WTC11 (cell line): ENCODE measurements at regions not wholly inside any gene's neighbourhood (a gene's known extent, or its start where the extent isn't known, plus 50 kb on each side); places are given as distances from the start of the nearest gene placed in this dataset.

Experiments used
- ATAC-seq: fragments of 200-7000 bp; cut with Tn5 transposase; 2 replicates; pipeline ENCODE4 v1.10.0; 2021; ENCODE audit warnings: mild to moderate bottlenecking, moderate library complexity
- CTCF ChIA-PET: fragments of 300-600 bp; sonication (Branson Sonifier 250); formaldehyde crosslinking; loops from one replicate; lab custom pipeline; 2021; ENCODE audit warnings: antibody characterized with exemption; lab: Charles Lee
- POLR2A ChIA-PET: fragments of 350-600 bp; sonication (Branson Sonifier 250); formaldehyde crosslinking; loops from one replicate; lab custom pipeline; 2021; ENCODE audit warnings: antibody characterized with exemption; lab: Charles Lee
- DNase-seq: peaks from one replicate; pipeline ENCODE4 v3.0.0; 2021; ENCODE audit warnings: low spot score
- H3K27ac Mint-ChIP-seq: 2 replicates; pipeline ENCODE4 v1.8.0; 2021; ENCODE audit warnings: mixed read lengths
- H3K27me3 Mint-ChIP-seq: 2 replicates; pipeline ENCODE4 v1.8.0; 2021; ENCODE audit warnings: low read depth, mild to moderate bottlenecking, moderate library complexity, mixed read lengths
- H3K36me3 Mint-ChIP-seq: 2 replicates; pipeline ENCODE4 v1.8.0; 2021; ENCODE audit warnings: mixed read lengths
- H3K4me1 Mint-ChIP-seq: 2 replicates; pipeline ENCODE4 v1.8.0; 2022; ENCODE audit warnings: mixed read lengths
- H3K4me3 Mint-ChIP-seq: 2 replicates; pipeline ENCODE4 v1.8.0; 2021; ENCODE audit warnings: mild to moderate bottlenecking, moderate library complexity, mixed read lengths
- H3K9me3 Mint-ChIP-seq: 2 replicates; pipeline ENCODE4 v1.8.0; 2021; ENCODE audit warnings: mixed read lengths
- CREB1 ChIP-seq: sonication (generic); formaldehyde crosslinking; IDR thresholded peaks from 2 replicates; pipeline ENCODE4 v1.8.0; 2023; ENCODE audit warnings: mild to moderate bottlenecking, missing genetic modification reagents
- GRHL2 ChIP-seq: fragments of 250-450 bp; sonication (Bioruptor Pico); IDR thresholded peaks from 2 replicates; pipeline ENCODE4 v1.8.0; 2022; ENCODE audit warnings: mild to moderate bottlenecking, moderate library complexity; ENCODE audit not compliant: insufficient replicate concordance, severe bottlenecking
- HMGA2 ChIP-seq: fragments of 250-450 bp; sonication (Bioruptor Pico); IDR thresholded peaks from 2 replicates; pipeline ENCODE4 v1.4.0; 2021; ENCODE audit warnings: mild to moderate bottlenecking, moderate library complexity
- KAT7 ChIP-seq: sonication (generic); formaldehyde crosslinking; IDR thresholded peaks from 2 replicates; pipeline ENCODE4 v1.8.1; 2023; ENCODE audit warnings: missing genetic modification reagents, mild to moderate bottlenecking, borderline replicate concordance
- NR3C1 ChIP-seq: sonication (generic); formaldehyde crosslinking; conservative IDR thresholded peaks from 2 replicates; pipeline ENCODE4 v1.8.1; 2023; ENCODE audit warnings: low read depth, mild to moderate bottlenecking, missing genetic modification reagents
- OVOL2 ChIP-seq: fragments of 250-450 bp; sonication (Bioruptor Pico); IDR thresholded peaks from 2 replicates; pipeline ENCODE4 v1.9.0; 2021; ENCODE audit warnings: mild to moderate bottlenecking, borderline replicate concordance
- RORB ChIP-seq: fragments of 250-450 bp; sonication (Bioruptor Pico); IDR thresholded peaks from 2 replicates; pipeline ENCODE4 v1.9.0; 2021; ENCODE audit warnings: mild to moderate bottlenecking
- TEAD4 ChIP-seq: sonication (generic); formaldehyde crosslinking; IDR thresholded peaks from 2 replicates; pipeline ENCODE4 v1.8.0; 2022; ENCODE audit warnings: mild to moderate bottlenecking, missing genetic modification reagents
- ZNF138 ChIP-seq: sonication (generic); formaldehyde crosslinking; conservative IDR thresholded peaks from 2 replicates; pipeline ENCODE4 v1.8.1; 2022; ENCODE audit warnings: mild to moderate bottlenecking, moderate library complexity, missing genetic modification reagents
- ZNF219 ChIP-seq: sonication (generic); formaldehyde crosslinking; IDR thresholded peaks from 2 replicates; pipeline ENCODE4 v1.8.0; 2023; ENCODE audit warnings: missing genetic modification reagents, mild to moderate bottlenecking, borderline replicate concordance
- ZNF416 ChIP-seq: fragments of 250-450 bp; sonication (Bioruptor Pico); IDR thresholded peaks from 2 replicates; pipeline ENCODE4 v1.9.0; 2021; ENCODE audit warnings: mild to moderate bottlenecking, inconsistent platforms
- ZNF423 ChIP-seq: fragments of 250-450 bp; sonication (Bioruptor Pico); IDR thresholded peaks from 2 replicates; pipeline ENCODE4 v2.1.2; 2022; ENCODE audit warnings: mild to moderate bottlenecking, moderate library complexity
- TF ChIP-seq, protein P1 (sequence below): fragments of 250-450 bp; sonication (Bioruptor Pico); IDR thresholded peaks from 2 replicates; pipeline ENCODE4 v1.9.0; 2021; ENCODE audit warnings: mild to moderate bottlenecking
- TF ChIP-seq, protein P2 (sequence below): fragments of 250-450 bp; sonication (Bioruptor Pico); IDR thresholded peaks from 2 replicates; pipeline ENCODE4 v1.9.0; 2021; ENCODE audit warnings: mild to moderate bottlenecking
- TF ChIP-seq, protein P3 (sequence below): sonication (generic); formaldehyde crosslinking; IDR thresholded peaks from 2 replicates; pipeline ENCODE4 v1.8.0; 2022; ENCODE audit warnings: mild to moderate bottlenecking, missing genetic modification reagents
- TF ChIP-seq, protein P4 (sequence below): sonication (generic); formaldehyde crosslinking; IDR thresholded peaks from 2 replicates; pipeline ENCODE4 v1.8.1; 2023; ENCODE audit warnings: mild to moderate bottlenecking, missing genetic modification reagents, borderline replicate concordance
- TF ChIP-seq, protein P5 (sequence below): sonication (generic); formaldehyde crosslinking; IDR thresholded peaks from 2 replicates; pipeline ENCODE4 v1.8.0; 2022; ENCODE audit warnings: mild to moderate bottlenecking, missing genetic modification reagents
- TF ChIP-seq, protein P6 (sequence below): fragments of 250-450 bp; sonication (Bioruptor Pico); conservative IDR thresholded peaks from 2 replicates; pipeline ENCODE4 v1.9.0; 2021; ENCODE audit warnings: mild to moderate bottlenecking
- TF ChIP-seq, protein P7 (sequence below): sonication (generic); formaldehyde crosslinking; IDR thresholded peaks from 2 replicates; pipeline ENCODE4 v1.8.0; 2022; ENCODE audit warnings: missing genetic modification reagents

DNA sequence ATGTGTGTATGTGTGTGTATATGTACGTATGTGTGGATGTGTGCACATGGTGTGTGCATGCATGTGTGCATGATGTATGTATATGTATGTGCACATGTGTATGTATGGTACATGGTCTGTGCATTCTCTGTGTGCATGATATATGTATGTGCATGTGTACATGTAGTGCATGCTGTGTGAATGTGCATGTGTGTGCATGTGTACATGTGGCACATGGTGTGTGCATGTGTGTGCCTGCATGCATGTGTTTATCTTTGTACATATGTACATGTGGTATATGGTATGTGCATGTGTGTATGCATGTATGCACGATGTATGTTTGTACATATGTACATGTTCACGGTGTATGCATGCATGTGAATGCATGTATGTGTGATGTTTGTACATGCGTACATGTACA is 383.7 kb downstream of the TYW1 start:
- Mint-ChIP-seq H3K27me3 (peaks cover 14% of the 10 kb centered on the region), H3K4me1 (no peaks in the 10 kb centered on the region), H3K27ac (no peak overlapping the region), H3K9me3 (peaks cover 9% of the 10 kb centered on the region), H3K36me3 (peaks cover 3% of the 10 kb centered on the region; the same call in 1 of the 2 replicates), H3K4me3 (no peak overlapping the region)
- ChIA-PET CTCF (interaction anchor here (1.0 kb wide), 1 partner anchor 9 kb away, joined by 3 read pairs; no protein-coding TSS in a partner anchor), POLR2A (no interaction called here)
- DNase-seq = no peak
- TF ChIP-seq, protein P1, sequence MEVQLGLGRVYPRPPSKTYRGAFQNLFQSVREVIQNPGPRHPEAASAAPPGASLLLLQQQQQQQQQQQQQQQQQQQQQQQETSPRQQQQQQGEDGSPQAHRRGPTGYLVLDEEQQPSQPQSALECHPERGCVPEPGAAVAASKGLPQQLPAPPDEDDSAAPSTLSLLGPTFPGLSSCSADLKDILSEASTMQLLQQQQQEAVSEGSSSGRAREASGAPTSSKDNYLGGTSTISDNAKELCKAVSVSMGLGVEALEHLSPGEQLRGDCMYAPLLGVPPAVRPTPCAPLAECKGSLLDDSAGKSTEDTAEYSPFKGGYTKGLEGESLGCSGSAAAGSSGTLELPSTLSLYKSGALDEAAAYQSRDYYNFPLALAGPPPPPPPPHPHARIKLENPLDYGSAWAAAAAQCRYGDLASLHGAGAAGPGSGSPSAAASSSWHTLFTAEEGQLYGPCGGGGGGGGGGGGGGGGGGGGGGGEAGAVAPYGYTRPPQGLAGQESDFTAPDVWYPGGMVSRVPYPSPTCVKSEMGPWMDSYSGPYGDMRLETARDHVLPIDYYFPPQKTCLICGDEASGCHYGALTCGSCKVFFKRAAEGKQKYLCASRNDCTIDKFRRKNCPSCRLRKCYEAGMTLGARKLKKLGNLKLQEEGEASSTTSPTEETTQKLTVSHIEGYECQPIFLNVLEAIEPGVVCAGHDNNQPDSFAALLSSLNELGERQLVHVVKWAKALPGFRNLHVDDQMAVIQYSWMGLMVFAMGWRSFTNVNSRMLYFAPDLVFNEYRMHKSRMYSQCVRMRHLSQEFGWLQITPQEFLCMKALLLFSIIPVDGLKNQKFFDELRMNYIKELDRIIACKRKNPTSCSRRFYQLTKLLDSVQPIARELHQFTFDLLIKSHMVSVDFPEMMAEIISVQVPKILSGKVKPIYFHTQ = no peak
- TF ChIP-seq ZNF138 (CRISPR knock-in tag) (no peak), CREB1 (CRISPR knock-in tag) (no peak), GRHL2 (no peak), ZNF219 (CRISPR knock-in tag) (no peak), ZNF416 (CRISPR knock-in tag) (no peak), OVOL2 (CRISPR knock-in tag) (no peak), ZNF423 (CRISPR knock-in tag) (no peak), KAT7 (CRISPR knock-in tag) (no peak), RORB (CRISPR knock-in tag) (no peak), TEAD4 (CRISPR knock-in tag) (no peak), HMGA2 (CRISPR knock-in tag) (no peak), NR3C1 (CRISPR knock-in tag) (no peak)
- TF ChIP-seq, protein P2, sequence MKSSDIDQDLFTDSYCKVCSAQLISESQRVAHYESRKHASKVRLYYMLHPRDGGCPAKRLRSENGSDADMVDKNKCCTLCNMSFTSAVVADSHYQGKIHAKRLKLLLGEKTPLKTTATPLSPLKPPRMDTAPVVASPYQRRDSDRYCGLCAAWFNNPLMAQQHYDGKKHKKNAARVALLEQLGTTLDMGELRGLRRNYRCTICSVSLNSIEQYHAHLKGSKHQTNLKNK (CRISPR knock-in tag) = no peak
- TF ChIP-seq, protein P3, sequence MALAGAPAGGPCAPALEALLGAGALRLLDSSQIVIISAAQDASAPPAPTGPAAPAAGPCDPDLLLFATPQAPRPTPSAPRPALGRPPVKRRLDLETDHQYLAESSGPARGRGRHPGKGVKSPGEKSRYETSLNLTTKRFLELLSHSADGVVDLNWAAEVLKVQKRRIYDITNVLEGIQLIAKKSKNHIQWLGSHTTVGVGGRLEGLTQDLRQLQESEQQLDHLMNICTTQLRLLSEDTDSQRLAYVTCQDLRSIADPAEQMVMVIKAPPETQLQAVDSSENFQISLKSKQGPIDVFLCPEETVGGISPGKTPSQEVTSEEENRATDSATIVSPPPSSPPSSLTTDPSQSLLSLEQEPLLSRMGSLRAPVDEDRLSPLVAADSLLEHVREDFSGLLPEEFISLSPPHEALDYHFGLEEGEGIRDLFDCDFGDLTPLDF (CRISPR knock-in tag) = no peak
- TF ChIP-seq, protein P4, sequence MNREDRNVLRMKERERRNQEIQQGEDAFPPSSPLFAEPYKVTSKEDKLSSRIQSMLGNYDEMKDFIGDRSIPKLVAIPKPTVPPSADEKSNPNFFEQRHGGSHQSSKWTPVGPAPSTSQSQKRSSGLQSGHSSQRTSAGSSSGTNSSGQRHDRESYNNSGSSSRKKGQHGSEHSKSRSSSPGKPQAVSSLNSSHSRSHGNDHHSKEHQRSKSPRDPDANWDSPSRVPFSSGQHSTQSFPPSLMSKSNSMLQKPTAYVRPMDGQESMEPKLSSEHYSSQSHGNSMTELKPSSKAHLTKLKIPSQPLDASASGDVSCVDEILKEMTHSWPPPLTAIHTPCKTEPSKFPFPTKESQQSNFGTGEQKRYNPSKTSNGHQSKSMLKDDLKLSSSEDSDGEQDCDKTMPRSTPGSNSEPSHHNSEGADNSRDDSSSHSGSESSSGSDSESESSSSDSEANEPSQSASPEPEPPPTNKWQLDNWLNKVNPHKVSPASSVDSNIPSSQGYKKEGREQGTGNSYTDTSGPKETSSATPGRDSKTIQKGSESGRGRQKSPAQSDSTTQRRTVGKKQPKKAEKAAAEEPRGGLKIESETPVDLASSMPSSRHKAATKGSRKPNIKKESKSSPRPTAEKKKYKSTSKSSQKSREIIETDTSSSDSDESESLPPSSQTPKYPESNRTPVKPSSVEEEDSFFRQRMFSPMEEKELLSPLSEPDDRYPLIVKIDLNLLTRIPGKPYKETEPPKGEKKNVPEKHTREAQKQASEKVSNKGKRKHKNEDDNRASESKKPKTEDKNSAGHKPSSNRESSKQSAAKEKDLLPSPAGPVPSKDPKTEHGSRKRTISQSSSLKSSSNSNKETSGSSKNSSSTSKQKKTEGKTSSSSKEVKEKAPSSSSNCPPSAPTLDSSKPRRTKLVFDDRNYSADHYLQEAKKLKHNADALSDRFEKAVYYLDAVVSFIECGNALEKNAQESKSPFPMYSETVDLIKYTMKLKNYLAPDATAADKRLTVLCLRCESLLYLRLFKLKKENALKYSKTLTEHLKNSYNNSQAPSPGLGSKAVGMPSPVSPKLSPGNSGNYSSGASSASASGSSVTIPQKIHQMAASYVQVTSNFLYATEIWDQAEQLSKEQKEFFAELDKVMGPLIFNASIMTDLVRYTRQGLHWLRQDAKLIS (CRISPR knock-in tag) = no peak
- TF ChIP-seq, protein P5, sequence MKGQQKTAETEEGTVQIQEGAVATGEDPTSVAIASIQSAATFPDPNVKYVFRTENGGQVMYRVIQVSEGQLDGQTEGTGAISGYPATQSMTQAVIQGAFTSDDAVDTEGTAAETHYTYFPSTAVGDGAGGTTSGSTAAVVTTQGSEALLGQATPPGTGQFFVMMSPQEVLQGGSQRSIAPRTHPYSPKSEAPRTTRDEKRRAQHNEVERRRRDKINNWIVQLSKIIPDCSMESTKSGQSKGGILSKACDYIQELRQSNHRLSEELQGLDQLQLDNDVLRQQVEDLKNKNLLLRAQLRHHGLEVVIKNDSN (CRISPR knock-in tag) = no peak
- TF ChIP-seq, protein P6, sequence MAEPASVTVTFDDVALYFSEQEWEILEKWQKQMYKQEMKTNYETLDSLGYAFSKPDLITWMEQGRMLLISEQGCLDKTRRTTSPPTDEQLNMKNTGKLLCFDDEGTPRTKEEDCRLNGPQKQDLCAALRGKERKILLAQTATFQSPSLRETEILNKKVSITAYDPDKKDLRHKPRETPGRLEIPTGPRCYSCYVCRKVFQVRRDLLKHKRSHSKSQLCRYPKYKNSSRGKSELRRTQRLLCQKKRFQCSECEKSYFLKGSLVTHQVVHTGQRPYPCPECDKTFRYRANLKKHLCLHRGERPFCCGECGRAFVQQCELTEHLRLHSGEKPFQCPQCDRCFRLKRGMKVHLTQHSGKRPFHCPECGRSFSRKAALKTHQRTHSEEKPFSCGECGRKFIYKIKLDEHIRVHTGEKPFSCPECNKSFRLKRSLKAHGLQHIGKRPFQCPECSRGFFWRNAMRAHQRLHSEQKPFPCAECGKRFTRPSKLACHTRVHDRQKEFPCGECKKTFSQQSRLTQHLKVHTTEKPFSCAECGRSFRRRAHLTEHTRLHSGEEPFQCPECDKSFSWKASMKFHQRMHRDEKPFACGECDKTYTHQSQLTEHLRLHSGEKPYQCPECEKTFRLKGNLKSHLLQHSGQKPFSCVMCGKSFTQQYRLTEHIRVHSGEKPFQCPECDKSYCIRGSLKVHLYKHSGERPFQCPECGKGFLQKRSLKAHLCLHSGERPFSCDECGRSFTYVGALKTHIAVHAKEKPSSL = no peak
- TF ChIP-seq, protein P7, sequence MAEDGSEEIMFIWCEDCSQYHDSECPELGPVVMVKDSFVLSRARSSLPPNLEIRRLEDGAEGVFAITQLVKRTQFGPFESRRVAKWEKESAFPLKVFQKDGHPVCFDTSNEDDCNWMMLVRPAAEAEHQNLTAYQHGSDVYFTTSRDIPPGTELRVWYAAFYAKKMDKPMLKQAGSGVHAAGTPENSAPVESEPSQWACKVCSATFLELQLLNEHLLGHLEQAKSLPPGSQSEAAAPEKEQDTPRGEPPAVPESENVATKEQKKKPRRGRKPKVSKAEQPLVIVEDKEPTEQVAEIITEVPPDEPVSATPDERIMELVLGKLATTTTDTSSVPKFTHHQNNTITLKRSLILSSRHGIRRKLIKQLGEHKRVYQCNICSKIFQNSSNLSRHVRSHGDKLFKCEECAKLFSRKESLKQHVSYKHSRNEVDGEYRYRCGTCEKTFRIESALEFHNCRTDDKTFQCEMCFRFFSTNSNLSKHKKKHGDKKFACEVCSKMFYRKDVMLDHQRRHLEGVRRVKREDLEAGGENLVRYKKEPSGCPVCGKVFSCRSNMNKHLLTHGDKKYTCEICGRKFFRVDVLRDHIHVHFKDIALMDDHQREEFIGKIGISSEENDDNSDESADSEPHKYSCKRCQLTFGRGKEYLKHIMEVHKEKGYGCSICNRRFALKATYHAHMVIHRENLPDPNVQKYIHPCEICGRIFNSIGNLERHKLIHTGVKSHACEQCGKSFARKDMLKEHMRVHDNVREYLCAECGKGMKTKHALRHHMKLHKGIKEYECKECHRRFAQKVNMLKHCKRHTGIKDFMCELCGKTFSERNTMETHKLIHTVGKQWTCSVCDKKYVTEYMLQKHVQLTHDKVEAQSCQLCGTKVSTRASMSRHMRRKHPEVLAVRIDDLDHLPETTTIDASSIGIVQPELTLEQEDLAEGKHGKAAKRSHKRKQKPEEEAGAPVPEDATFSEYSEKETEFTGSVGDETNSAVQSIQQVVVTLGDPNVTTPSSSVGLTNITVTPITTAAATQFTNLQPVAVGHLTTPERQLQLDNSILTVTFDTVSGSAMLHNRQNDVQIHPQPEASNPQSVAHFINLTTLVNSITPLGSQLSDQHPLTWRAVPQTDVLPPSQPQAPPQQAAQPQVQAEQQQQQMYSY = no peak
- ATAC-seq = no peak
